ENCODE measurements at regions not wholly inside any gene's neighbourhood (a gene's known extent, or its start where the extent isn't known, plus 50 kb on each side); places are given as distances from the start of the nearest gene placed in this dataset.

GRCh38 chr3:34449305-34449704 is 650.9 kb downstream of the PDCD6IP start:
- Histone ChIP-seq H3K36me3 (ENCODE audit: insufficient read depth, low read length) (no peaks in the 10 kb centered on the region), H3K9me2 (ENCODE audit: insufficient read depth, low read length) (no peaks in the 10 kb centered on the region), H3K4me3 (ENCODE audit: low read length) (no peak overlapping the region), H3K9ac (ENCODE audit: low read length) (no peak overlapping the region), H3K79me2 (replicated peaks; ENCODE audit: insufficient read depth, low read length) (no peaks in the 10 kb centered on the region), H3K4me2 (ENCODE audit: low read length) (no peak overlapping the region), H3K9me3 (ENCODE audit: low read length) (no peaks in the 10 kb centered on the region), H3K27me3 (ENCODE audit: insufficient read depth, low read depth, low read length) (no peaks in the 10 kb centered on the region), H3F3A (ENCODE audit: insufficient read depth, low read length, poor library complexity, severe bottlenecking) (no peaks in the 10 kb centered on the region), H2AFZ (ENCODE audit: low read depth, low read length) (no peak overlapping the region), H3K27ac (ENCODE audit: low read length) (no peak overlapping the region), H4K20me1 (ENCODE audit: insufficient read depth) (no peaks in the 10 kb centered on the region)
- TF ChIP-seq CTCF (IDR thresholded peaks at IDR 0.05; ENCODE audit: poor library complexity, severe bottlenecking) (no peak), POLR2AphosphoS5 (IDR thresholded peaks at IDR 0.05) (no peak), EP300 (conservative IDR thresholded peaks at IDR 0.05; ENCODE audit: poor library complexity, severe bottlenecking) (no peak), SMC3 (conservative IDR thresholded peaks at IDR 0.05; ENCODE audit: poor library complexity) (no peak), REST (IDR thresholded peaks at IDR 0.05; ENCODE audit: borderline replicate concordance) (no peak), MXI1 (conservative IDR thresholded peaks at IDR 0.05; ENCODE audit: poor library complexity, severe bottlenecking) (no peak), EZH2 (IDR thresholded peaks at IDR 0.05; ENCODE audit: borderline replicate concordance, insufficient read depth, low read length, poor library complexity, severe bottlenecking) (no peak), RAD21 (conservative IDR thresholded peaks at IDR 0.05) (no peak), TAF1 (IDR thresholded peaks at IDR 0.05; ENCODE audit: low read depth) (no peak)

GRCh38 chr3:34463414-34463813 is 665.0 kb downstream of the PDCD6IP start:
- H3K9ac ChIP-seq (ENCODE audit: low read length) = no peak overlapping the region
- no peak overlapping the region for H3K4me2 ChIP-seq (ENCODE audit: low read length)
- no peaks in the 10 kb centered on the region for H3K9me2 ChIP-seq (ENCODE audit: insufficient read depth, low read length)
- H3K9me3 ChIP-seq (ENCODE audit: low read length) = peaks cover 13% of the 10 kb centered on the region
- H4K20me1 ChIP-seq (ENCODE audit: insufficient read depth) = no peaks in the 10 kb centered on the region
- H2AFZ ChIP-seq (ENCODE audit: low read depth, low read length) = no peak overlapping the region
- H3K4me3 ChIP-seq (ENCODE audit: low read length) = no peak overlapping the region
- no peak overlapping the region for H3K27ac ChIP-seq (ENCODE audit: low read length)
- H3F3A ChIP-seq (ENCODE audit: insufficient read depth, low read length, poor library complexity, severe bottlenecking) = no peaks in the 10 kb centered on the region
- no peaks in the 10 kb centered on the region for H3K36me3 ChIP-seq (ENCODE audit: insufficient read depth, low read length)
- H3K27me3 ChIP-seq (ENCODE audit: insufficient read depth, low read depth, low read length) = no peaks in the 10 kb centered on the region
- H3K79me2 ChIP-seq (replicated peaks; ENCODE audit: insufficient read depth, low read length) = no peaks in the 10 kb centered on the region
- TF ChIP-seq SMC3 (conservative IDR thresholded peaks at IDR 0.05; ENCODE audit: poor library complexity) = no peak
- TF ChIP-seq TAF1 (IDR thresholded peaks at IDR 0.05; ENCODE audit: low read depth) = no peak
- TF ChIP-seq CTCF (IDR thresholded peaks at IDR 0.05; ENCODE audit: poor library complexity, severe bottlenecking) = no peak
- TF ChIP-seq RAD21 (conservative IDR thresholded peaks at IDR 0.05) = no peak
- TF ChIP-seq EP300 (conservative IDR thresholded peaks at IDR 0.05; ENCODE audit: poor library complexity, severe bottlenecking) = no peak
- no peak for TF ChIP-seq REST (IDR thresholded peaks at IDR 0.05; ENCODE audit: borderline replicate concordance)
- TF ChIP-seq MXI1 (conservative IDR thresholded peaks at IDR 0.05; ENCODE audit: poor library complexity, severe bottlenecking) = no peak
- no peak for TF ChIP-seq EZH2 (IDR thresholded peaks at IDR 0.05; ENCODE audit: borderline replicate concordance, insufficient read depth, low read length, poor library complexity, severe bottlenecking)

Data from neural cell (in vitro differentiated cells).